MM.1S (cell line): ENCODE measurements at regions not wholly inside any gene's neighbourhood (a gene's known extent, or its start where the extent isn't known, plus 50 kb on each side); places are given as distances from the start of the nearest gene placed in this dataset.

Experiments
- CTCF ChIP-seq: fragments of 300-600 bp; sonication (generic); IDR thresholded peaks from 2 replicates; pipeline ENCODE4 v1.5.1; 2016; ENCODE audit warnings: antibody characterized with exemption, low read length, mixed read lengths
- EZH2phosphoT487 ChIP-seq: fragments of 300-600 bp; sonication (generic); IDR thresholded peaks from 2 replicates; pipeline ENCODE4 v1.6.1; 2018; ENCODE audit warnings: antibody characterized with exemption, low read length

GRCh38 chr1:119210296-119210649 lies 69.8 kb upstream of the WARS2 start:
- TF ChIP-seq CTCF (no peak), EZH2phosphoT487 (no peak)
